Esophagus muscularis mucosa (tissue), 3 donors: ENCODE measurements at regions not wholly inside any gene's neighbourhood (a gene's known extent, or its start where the extent isn't known, plus 50 kb on each side); places are given as distances from the start of the nearest gene placed in this dataset.

Experiments used
- CTCF ChIP-seq, 3 experiments: fragments of 200-600 bp in 2 of 3; fragments of 450-650 bp in 1 of 3; sonication (generic) in 2 of 3; IDR thresholded peaks; one replicate each; pipeline ENCODE4 v1.5.1; 2017 to 2019; ENCODE audit warnings: antibody characterized with exemption in 3 of 3, mild to moderate bottlenecking in 2 of 3, moderate library complexity in 1 of 3
- POLR2AphosphoS5 ChIP-seq, 2 donors: sonication (generic); formaldehyde crosslinking; IDR thresholded peaks; one replicate each; pipeline ENCODE4 v1.6.1; 2017; ENCODE audit warnings: antibody characterized with exemption in 2 of 2

GRCh38 chr19:28020619-28021258 lies 1192.2 kb downstream of the UQCRFS1 start:
- TF ChIP-seq POLR2AphosphoS5 (IDR thresholded peaks at IDR 0.05) (no peak), CTCF (IDR thresholded peaks at IDR 0.05) (no peak)
